CD4-positive, alpha-beta T cell (primary cell): ENCODE measurements at regions not wholly inside any gene's neighbourhood (a gene's known extent, or its start where the extent isn't known, plus 50 kb on each side); places are given as distances from the start of the nearest gene placed in this dataset.

Source experiments
- ATAC-seq: fragments of 200-7000 bp; cut with Tn5 transposase; one replicate; pipeline ENCODE4 v1.10.0; 2022; ENCODE audit warnings: mild to moderate bottlenecking; ENCODE audit not compliant: poor library complexity
- CTCF ChIA-PET: fragments of 350-600 bp; sonication (Branson Sonifier 250); formaldehyde crosslinking; loops from one replicate; lab custom pipeline; 2021; ENCODE audit warnings: antibody characterized with exemption, inconsistent platforms; lab: Charles Lee
- POLR2A ChIA-PET: fragments of 350-600 bp; sonication (Branson Sonifier 250); formaldehyde crosslinking; loops from one replicate; lab custom pipeline; 2021; ENCODE audit warnings: antibody characterized with exemption, inconsistent platforms; lab: Charles Lee
- DNase-seq, 14 experiments: peaks; one replicate each; pipeline ENCODE4 v3.0.0-alpha.2; 2013 to 2020; ENCODE audit warnings: mixed read lengths in 2 of 14
- H3K27ac ChIP-seq, 2 donors: one replicate each; pipeline versions ENCODE4 v1.5.1 to v1.7.0; 2013; ENCODE audit warnings: low read length in 2 of 2, low read depth in 1 of 2, mild to moderate bottlenecking in 1 of 2
- H3K27me3 ChIP-seq, 2 experiments: 1 replicate in 1 of 2; 2 replicates in 1 of 2; pipeline versions ENCODE4 v1.6.1 to v1.7.0; 2013; ENCODE audit warnings: low read length in 2 of 2, control low read depth in 1 of 2, mild to moderate bottlenecking in 1 of 2, moderate library complexity in 1 of 2; ENCODE audit not compliant: insufficient read depth in 2 of 2, control insufficient read depth in 1 of 2
- H3K36me3 ChIP-seq: one replicate; pipeline ENCODE4 v1.6.1; 2013; ENCODE audit warnings: low read length, control low read depth; ENCODE audit not compliant: insufficient read depth
- H3K4me1 ChIP-seq: one replicate; pipeline ENCODE4 v1.6.1; 2013; ENCODE audit warnings: low read length, control low read depth; ENCODE audit not compliant: insufficient read depth
- H3K4me3 ChIP-seq: one replicate; pipeline ENCODE4 v1.5.1; 2013; ENCODE audit warnings: mild to moderate bottlenecking, low read length, moderate library complexity
- H3K9me3 ChIP-seq, 2 experiments: 1 replicate in 1 of 2; 2 replicates in 1 of 2; pipeline versions ENCODE4 v1.6.1 to v1.7.0; 2013; ENCODE audit warnings: low read length in 2 of 2, mild to moderate bottlenecking in 2 of 2, control low read depth in 1 of 2, moderate library complexity in 1 of 2; ENCODE audit not compliant: control insufficient read depth in 1 of 2, insufficient read depth in 1 of 2
- H3K27ac Mint-ChIP-seq: one replicate; pipeline ENCODE4 v1.8.0; 2020; ENCODE audit warnings: mixed read lengths
- H3K27me3 Mint-ChIP-seq: one replicate; pipeline ENCODE4 v1.8.0; 2021; ENCODE audit warnings: mixed read lengths
- H3K36me3 Mint-ChIP-seq: one replicate; pipeline ENCODE4 v1.8.0; 2021; ENCODE audit warnings: low read depth, mixed read lengths
- H3K4me1 Mint-ChIP-seq: one replicate; pipeline ENCODE4 v1.8.0; 2021; ENCODE audit warnings: low read depth, mixed read lengths
- H3K4me3 Mint-ChIP-seq: one replicate; pipeline ENCODE4 v1.8.0; 2020; ENCODE audit warnings: mild to moderate bottlenecking, mixed read lengths
- H3K9me3 Mint-ChIP-seq: one replicate; pipeline ENCODE4 v1.8.0; 2020; ENCODE audit warnings: mixed read lengths
- intact Hi-C, 2 experiments: fragments of 100-400 bp; cut with DNase I in 1 of 2; cut with micrococcal nuclease in 1 of 2; formaldehyde crosslinking; loops; one replicate each; pipeline versions ENCODE4 v1.15.1 to v1.9.0; 2023 to 2025; cut with DNase I, micrococcal nuclease
- TF ChIP-seq, protein P1 (sequence below): fragments of 200-600 bp; IDR thresholded peaks from one replicate; pipeline ENCODE4 v1.8.0; 2022; ENCODE audit warnings: antibody characterized with exemption, mild to moderate bottlenecking

DNA sequence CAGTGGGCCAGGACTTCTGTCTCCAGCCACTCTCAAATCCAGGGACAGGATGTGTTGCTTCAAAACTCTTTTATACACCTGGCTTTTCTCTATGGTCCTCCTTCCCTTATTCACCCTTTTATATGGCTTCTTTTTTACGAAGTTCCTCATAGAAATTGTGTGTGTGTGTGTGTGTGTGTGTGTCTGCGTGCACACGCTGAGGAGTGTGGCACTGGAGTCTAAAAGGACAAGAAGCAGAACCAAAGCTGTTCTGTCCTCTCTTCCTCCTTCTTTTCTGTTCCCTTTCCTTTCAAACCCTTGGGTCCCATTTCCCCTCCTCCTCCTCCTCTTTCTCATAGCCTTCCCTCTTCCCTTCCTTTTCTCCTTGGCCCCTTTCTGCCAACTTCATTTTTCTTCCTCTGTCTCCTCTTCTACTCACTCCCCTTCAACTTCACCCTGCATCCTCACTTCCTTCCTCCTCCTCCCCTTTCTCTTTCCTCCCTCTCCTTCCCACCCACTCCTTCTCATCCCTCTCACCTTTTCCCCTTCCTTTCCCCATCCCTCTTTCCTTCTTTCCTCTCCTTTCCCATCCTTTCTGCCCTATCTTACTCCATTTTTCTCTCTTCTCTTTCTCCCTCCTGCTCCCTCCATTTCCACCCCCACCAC, 360.5 kb downstream of the MID1IP1 start:
- Histone ChIP-seq H3K9me3 (no peaks in the 10 kb centered on the region), H3K4me1 (peaks cover 4% of the 10 kb centered on the region), H3K27me3 (no peaks in the 10 kb centered on the region), H3K36me3 (no peaks in the 10 kb centered on the region), H3K27ac (no peak overlapping the region), H3K4me3 (no peak overlapping the region)
- H3K36me3 Mint-ChIP-seq = no peaks in the 10 kb centered on the region
- POLR2A ChIA-PET = no interaction called here
- peaks cover 5% of the 10 kb centered on the region for H3K4me1 Mint-ChIP-seq
- no peak overlapping the region for H3K4me3 Mint-ChIP-seq
- intact Hi-C loops = loop anchor here (1.0 to 10.0 kb wide), 2 partner anchors 81 to 83 kb away; no protein-coding TSS in a partner anchor
- no peak overlapping the region for H3K27ac Mint-ChIP-seq
- CTCF ChIA-PET = interaction anchor here (0.6 kb wide), 1 partner anchor 419 kb away, joined by 3 read pairs; no protein-coding TSS in a partner anchor
- H3K27me3 Mint-ChIP-seq = no peaks in the 10 kb centered on the region
- no peaks in the 10 kb centered on the region for H3K9me3 Mint-ChIP-seq
- TF ChIP-seq, protein P1, sequence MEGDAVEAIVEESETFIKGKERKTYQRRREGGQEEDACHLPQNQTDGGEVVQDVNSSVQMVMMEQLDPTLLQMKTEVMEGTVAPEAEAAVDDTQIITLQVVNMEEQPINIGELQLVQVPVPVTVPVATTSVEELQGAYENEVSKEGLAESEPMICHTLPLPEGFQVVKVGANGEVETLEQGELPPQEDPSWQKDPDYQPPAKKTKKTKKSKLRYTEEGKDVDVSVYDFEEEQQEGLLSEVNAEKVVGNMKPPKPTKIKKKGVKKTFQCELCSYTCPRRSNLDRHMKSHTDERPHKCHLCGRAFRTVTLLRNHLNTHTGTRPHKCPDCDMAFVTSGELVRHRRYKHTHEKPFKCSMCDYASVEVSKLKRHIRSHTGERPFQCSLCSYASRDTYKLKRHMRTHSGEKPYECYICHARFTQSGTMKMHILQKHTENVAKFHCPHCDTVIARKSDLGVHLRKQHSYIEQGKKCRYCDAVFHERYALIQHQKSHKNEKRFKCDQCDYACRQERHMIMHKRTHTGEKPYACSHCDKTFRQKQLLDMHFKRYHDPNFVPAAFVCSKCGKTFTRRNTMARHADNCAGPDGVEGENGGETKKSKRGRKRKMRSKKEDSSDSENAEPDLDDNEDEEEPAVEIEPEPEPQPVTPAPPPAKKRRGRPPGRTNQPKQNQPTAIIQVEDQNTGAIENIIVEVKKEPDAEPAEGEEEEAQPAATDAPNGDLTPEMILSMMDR = no peak
- ATAC-seq = no peak
- DNase-seq = no peak

DNA sequence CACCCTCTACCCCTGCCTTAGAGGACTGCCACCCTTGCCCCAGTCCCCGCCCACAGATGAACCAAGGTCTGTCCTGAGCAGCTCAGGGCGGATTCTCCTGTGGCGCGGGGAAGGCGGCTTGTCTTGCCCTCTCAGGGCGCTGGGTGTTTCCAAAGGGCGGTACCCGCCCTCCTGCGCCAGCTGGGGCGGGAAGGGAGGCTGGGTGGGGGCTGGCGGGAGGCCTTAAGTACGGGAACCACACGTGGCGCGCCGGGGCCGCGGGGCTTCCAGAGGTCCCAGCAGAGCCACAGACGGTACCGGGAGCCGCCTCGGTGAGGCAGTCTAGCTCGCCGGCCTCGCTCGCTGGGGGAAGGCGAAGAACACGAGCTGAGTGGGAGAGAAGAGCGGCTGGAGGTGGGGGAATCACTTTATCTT, 361.1 kb downstream of the MID1IP1 start:
- no peaks in the 10 kb centered on the region for H3K9me3 ChIP-seq
- peaks cover 7% of the 10 kb centered on the region for H3K4me1 ChIP-seq
- H3K27me3 Mint-ChIP-seq = no peaks in the 10 kb centered on the region
- no peaks in the 10 kb centered on the region for H3K27me3 ChIP-seq
- H3K36me3 Mint-ChIP-seq = no peaks in the 10 kb centered on the region
- H3K4me1 Mint-ChIP-seq = peaks cover 5% of the 10 kb centered on the region
- ChIA-PET POLR2A (no interaction called here), CTCF (interaction anchor here (0.6 to 0.9 kb wide), 2 partner anchors 286 to 419 kb away, joined by 3 read pairs; no protein-coding TSS in a partner anchor)
- peak overlapping the region; percentile 82 for H3K4me3 Mint-ChIP-seq
- TF ChIP-seq, protein P1 = peak; percentile 20
- H3K27ac ChIP-seq = no peak overlapping the region
- H3K9me3 Mint-ChIP-seq = no peaks in the 10 kb centered on the region
- DNase-seq = peak in 12 of 14 experiments; percentile 14 to 71 (median 36)
- ATAC-seq = peak; percentile 89
- H3K36me3 ChIP-seq = no peaks in the 10 kb centered on the region
- no peak overlapping the region for H3K27ac Mint-ChIP-seq
- H3K4me3 ChIP-seq = peak overlapping the region; percentile 28
- intact Hi-C loops = loop anchor here (1.0 to 10.0 kb wide), 2 partner anchors 80 to 82 kb away; no protein-coding TSS in a partner anchor

DNA sequence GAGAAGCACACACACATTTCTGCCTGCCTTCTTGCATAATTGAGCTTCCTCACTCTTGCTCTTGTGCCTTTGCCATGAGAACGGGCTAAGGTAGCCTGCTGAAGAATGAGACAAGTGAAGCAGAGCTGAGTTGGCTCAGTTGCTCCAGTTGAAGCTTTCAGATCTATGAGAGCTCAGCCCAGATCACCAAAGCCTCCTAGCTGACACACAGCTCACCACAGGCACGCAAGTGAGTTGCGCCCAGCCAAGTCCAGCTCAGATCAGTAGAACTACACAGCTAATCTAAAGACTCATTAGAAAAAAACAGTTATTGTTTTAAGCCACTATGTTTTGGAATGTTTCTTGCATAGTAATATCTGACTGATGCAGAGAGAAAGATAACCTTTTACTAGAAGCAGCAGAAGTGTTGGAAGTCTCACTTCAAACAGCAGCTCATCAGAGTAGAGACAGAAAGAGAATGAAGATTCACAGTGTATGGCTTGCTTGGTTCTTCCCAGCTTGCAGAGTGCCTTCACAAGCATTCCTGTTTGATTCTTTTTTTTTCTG, 362.4 kb downstream of the MID1IP1 start:
- Mint-ChIP-seq H3K27me3 (no peaks in the 10 kb centered on the region), H3K9me3 (no peaks in the 10 kb centered on the region), H3K4me1 (peaks cover 5% of the 10 kb centered on the region), H3K36me3 (no peaks in the 10 kb centered on the region), H3K27ac (no peak overlapping the region), H3K4me3 (no peak overlapping the region)
- Histone ChIP-seq H3K9me3 (no peaks in the 10 kb centered on the region), H3K27ac (no peak overlapping the region), H3K36me3 (no peaks in the 10 kb centered on the region), H3K4me3 (no peak overlapping the region), H3K27me3 (no peaks in the 10 kb centered on the region), H3K4me1 (peaks cover 12% of the 10 kb centered on the region)
- ChIA-PET CTCF (no interaction called here), POLR2A (no interaction called here)
- DNase-seq = no peak
- TF ChIP-seq, protein P1 = no peak
- ATAC-seq = no peak
- intact Hi-C loops = loop anchor here in 1 of 2 experiments (10.0 kb wide), 1 partner anchor 81 kb away; no protein-coding TSS in a partner anchor
